COR-L47 (cell line): ENCODE measurements at regions not wholly inside any gene's neighbourhood (a gene's known extent, or its start where the extent isn't known, plus 50 kb on each side); places are given as distances from the start of the nearest gene placed in this dataset.
A peak's percentile ranks its signal among the peaks of the same experiment; 100 is the strongest.

Experiments used
- DNase-seq: peaks from one replicate; lab custom pipeline; 2025; lab: John Stamatoyannopoulos, UW

DNA sequence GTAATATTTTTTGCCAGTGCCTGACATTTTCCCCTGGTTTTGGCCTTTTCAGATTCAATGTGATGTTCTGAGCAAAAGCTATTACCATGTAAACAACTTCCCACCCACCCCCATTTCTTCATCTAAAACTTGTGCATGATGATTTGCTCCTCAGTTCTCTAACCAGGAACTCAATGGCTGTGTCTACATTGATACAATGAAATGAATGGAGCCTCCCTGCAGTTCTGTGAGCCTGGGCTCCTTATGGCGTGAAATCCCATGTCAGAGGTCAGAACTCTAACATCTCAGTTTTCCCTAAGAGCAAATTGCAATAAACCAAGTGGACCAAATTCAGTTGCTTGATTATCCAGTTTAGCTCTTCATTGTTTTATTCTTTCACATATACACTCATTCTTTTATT, 534.8 kb upstream of the LCORL start:
- no peak for DNase-seq

DNA sequence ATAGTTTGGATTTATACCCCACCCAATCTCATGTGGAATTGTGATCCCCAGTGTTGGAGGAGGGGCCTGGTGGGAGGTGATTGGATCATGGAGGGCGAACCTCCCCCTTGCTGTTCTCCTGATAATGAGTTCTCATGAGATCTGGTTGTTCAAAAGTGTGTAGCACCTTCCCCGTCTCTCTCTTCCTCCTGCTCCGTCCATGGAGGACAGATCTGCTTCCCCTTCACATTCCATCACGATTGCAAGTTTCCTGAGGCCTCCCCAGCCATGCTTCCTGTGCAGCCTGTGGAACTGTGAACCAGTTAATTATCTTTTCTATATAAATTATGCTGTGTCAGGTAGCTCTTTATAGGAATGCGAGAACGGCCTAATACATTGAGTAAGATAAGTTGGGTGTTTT, 518.8 kb upstream of the LCORL start:
- no peak for DNase-seq

- DNase-seq: no peak
These were observed 516.6 kb upstream of the LCORL start for GRCh38 chr4:18538121-18538520.

- DNase-seq: no peak
These were observed 514.9 kb upstream of the LCORL start for GRCh38 chr4:18536428-18536827.

DNA sequence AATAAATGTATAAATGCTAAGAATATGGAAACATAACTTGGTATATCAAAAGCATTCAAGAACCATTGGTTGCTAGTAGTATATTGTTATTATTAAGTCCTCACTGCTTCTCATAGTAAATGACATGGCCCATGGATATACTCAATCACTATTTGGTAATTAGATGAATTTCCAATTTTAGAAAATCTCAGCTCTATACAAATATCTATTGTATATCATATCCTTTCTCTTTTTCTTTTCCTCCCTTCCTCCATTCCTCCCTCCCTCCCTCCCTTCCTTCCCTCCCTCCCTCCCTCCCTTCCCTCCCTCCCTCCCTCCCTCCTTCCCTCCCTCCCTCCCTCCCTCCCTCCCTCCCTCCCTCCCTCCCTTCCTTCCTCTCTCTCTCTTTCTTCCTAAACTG, 514.4 kb upstream of the LCORL start:
- no peak for DNase-seq

DNA sequence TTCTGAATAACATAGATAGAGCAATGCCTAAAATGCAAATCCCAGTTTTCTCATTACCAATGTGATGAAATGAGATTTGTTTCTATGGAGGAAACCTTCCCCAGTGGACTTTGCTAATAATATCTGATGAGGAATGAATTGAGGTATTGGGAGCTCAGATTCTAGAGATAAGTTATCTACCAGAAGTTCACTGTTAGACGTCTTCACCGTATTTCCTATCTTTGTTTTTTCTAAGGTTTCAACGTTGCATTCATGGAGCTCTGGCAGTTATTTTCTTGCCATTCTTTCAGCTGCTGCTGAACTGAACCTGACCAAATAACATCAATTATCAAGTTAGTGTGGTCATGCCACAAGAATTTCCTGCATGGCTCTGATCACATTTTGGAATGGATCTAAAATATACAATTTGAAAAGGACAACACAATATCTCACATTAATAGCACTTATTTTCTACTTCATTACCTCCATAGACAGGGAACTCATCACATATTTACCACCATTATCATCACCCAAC, 511.8 kb upstream of the LCORL start:
- no peak for DNase-seq

- DNase-seq: no peak
These were observed 510.2 kb upstream of the LCORL start for GRCh38 chr4:18531731-18532130.

- DNase-seq: no peak
These were observed 507.9 kb upstream of the LCORL start for GRCh38 chr4:18529482-18529881.

DNA sequence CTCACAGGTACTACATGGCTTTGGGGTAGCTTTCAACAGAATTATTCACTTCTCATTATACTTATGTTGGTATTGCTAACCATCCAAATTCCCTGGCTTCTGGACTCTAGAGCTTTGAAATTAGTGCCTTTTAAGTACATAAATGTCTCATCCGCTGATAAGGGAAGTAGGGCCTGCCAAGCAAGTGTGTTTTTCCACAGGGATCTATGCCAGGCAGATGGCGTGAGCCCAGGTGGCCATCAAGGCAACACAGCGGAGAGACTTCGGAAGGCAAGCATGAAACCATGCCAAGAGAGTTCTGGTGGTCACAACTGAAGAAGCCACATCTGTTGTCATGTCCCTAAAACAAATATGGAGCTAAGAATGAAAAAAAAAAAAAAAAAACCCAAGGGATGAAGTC, 503.1 kb upstream of the LCORL start:
- DNase-seq: peak; percentile 13

DNA sequence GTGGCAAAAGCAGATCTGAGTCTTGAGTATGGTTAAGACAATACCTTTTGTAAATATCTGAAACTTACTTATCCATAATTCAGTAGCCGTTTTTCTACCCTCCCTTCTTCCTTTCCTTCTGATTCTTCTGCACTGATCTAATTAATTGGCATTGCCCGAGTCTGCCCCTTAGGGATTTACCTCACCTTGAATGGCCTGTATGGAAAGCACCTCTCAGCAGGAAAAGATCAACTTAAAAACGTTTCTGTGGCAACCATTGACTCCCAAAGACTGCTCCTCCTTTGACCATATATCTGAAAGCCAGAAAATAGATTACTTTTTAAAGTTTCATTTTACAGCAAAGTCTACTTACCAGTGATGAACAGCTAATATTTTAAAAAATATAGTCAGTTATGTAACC, 496.5 kb upstream of the LCORL start:
- no peak for DNase-seq

DNA sequence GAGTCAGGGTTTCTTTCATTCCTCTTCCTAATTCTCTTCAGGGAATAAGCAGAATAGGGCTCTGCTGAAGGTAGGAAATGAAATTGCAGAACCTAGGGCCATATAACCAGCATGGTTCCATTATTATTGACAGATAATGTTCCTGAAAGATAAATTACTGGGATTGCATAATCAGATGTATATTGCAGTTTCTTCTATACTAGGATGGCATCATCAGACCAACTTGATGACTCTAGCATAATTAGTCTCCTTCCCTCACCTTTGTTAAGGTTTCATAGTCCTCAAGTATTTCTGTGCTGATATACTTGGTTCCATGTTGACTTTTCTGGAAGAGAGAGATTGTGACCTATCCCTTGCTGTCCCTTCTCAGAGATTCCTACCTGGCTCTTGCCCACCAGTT, 492.3 kb upstream of the LCORL start:
- no peak for DNase-seq

- no peak for DNase-seq
These were observed 491.2 kb upstream of the LCORL start for GRCh38 chr4:18512718-18513117.

DNA sequence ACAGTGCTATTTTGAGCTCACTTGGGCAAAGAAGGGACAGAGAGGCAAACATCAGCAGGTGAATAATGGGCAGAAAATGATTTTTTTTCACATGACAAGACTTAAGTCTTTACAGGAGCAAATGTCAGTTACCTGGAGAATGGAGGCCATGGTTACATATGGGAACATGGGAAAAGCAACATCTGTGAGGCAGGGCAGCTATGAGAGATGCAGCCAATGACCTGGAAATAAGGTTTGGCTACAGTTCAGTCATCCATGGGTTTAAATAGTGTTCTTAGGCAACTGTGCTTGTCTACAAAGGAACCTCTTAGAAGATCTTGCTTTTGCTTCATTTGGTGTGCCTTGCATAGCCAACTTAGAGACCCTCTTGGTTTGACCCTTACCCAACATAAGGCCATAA, 490.2 kb upstream of the LCORL start:
- no peak for DNase-seq

GRCh38 chr4:18508786-18509185, 487.2 kb upstream of the LCORL start:
- peak; percentile 28 for DNase-seq

DNA sequence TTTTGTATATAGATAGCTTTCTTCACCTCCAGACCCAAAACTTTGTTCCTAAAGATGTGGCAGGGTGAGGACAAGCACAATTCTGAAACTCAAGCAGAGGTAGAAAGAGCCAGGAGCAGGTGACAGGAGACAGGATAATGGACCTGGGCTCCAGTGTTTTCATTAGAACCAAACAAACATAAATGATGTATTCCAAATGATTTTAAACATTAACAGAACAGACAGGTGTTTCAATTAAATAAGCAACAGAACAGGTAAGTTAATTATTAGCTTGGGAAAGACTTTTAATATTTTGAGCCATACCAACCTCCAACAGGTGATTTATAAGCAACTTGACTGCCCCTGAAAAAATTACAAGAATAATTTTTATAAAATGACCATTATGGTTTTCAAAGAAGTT, 459.4 kb upstream of the LCORL start:
- peak; percentile 22 for DNase-seq

DNA sequence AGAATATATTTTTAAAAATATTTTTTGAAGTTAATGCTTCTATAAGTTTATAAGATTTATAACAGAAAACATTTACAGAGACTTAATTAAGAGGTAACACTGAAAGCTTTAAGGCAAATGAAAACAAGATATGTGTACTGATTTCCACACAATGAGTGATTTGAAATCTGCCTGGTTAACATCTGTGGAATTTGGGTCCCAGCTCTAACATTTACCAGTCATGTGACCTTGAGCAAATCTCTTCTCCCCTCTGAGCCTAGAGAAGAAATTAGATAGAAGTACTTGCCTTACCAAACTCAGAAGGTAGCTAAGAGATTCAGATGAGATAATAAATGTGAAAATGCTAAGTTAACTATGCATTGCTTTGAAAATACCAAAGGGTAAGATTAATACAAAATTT, 458.8 kb upstream of the LCORL start:
- no peak for DNase-seq

DNA sequence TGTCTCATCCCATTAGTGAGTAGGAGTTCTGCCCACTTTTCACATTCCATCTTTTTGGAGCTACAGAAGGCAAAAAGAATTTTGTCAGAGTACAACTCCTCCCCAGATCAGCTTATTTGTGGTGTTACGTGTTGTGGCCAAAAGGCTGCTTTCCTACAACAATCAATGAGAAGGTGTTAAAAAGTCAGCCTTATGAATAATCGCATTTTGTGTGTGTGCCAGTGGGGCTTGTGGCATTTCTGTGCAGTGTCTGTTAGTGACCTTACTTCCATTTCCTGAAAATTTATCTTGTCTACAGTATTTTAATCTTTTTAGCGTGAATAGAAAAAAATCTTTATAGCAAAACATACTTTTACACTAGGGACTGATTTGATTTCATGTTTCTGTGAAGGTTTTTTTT, 458.3 kb upstream of the LCORL start:
- no peak for DNase-seq

GRCh38 chr4:18463987-18464559, 442.5 kb upstream of the LCORL start:
- DNase-seq: no peak

- DNase-seq: no peak
These were observed 436.9 kb upstream of the LCORL start for GRCh38 chr4:18458465-18458864.

- DNase-seq: no peak
These were observed 432.8 kb upstream of the LCORL start for GRCh38 chr4:18454349-18454748.

DNA sequence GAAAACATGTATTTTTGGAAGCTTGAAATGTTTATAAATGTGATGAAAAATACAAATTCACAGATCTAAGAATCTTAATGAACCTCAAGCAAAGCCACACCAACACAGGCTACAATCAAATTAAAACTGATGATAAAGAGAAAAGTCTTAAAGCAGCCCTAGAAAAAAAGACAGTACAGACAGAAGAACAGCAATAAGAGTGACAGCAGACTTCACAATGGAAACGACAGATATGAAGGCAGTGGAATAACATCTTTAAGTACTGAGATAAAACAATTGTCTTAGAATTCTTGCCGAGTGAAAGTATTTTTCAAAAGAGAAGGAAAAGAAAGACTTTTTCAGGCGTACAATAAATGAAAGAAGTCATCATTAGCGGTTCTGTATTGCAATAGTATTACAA, 423.6 kb upstream of the LCORL start:
- DNase-seq: no peak

DNA sequence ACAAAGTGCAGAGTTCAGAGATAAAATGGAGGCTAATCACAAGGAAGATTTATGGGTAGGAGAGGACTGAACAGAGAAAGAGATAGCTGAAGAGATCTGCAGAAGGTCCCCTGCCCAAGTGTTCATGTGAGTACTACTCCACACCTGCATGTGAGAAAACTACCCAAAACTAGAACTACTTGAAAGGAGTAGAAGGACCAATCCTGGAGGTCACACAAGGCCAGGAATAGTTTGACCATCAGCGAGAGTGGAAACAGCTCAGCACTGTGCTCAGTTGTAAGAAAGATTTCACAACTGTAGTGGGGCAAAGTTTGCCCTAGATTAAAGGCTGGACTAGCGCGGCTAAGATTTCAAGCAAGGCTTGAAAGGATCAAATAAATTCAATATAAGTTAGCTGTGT, 422.7 kb upstream of the LCORL start:
- no peak for DNase-seq

- no peak for DNase-seq
These were observed 421.4 kb upstream of the LCORL start for GRCh38 chr4:18442957-18443356.

GRCh38 chr4:18441676-18442075, 420.1 kb upstream of the LCORL start:
- DNase-seq: no peak

DNA sequence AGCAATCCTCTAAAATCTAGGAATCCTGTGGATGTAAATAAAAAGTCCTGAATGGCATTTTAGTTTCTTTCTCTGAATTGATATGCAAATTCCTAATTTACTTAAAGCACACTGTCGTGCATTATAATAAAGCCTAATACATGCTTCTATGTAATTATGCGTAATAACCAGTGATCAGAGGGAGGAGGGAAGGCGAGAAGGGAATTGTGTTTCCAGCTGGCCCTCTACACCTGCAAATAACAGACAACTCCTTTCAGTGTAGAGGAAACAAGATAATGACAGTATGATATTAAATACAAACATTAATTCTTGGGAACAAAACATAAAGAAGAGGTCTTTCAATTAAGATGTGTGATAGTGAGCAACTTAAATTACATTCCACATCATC, 419.6 kb upstream of the LCORL start:
- peak; percentile 55 for DNase-seq
